HG03280 (cell line): ENCODE measurements at regions not wholly inside any gene's neighbourhood (a gene's known extent, or its start where the extent isn't known, plus 50 kb on each side); places are given as distances from the start of the nearest gene placed in this dataset.
"Not testable (repeated sequence)": the region's sequence is repeated elsewhere in the genome, so short reads cannot be mapped to it uniquely, and the experiment has no call there.

Source experiments
- ATAC-seq: cut with Tn5 transposase; IDR thresholded peaks from one replicate; pipeline ENCODE4 v1.9.1; 2021; ENCODE audit warnings: mild to moderate bottlenecking, moderate library complexity; ENCODE audit not compliant: unreplicated experiment

GRCh38 chrX:106220177-106220576 lies 52.1 kb downstream of the PWWP3B start:
- no peak for ATAC-seq

- no peak for ATAC-seq
Measured at GRCh38 chrX:106243376-106243775, 75.3 kb downstream of the PWWP3B start.

- ATAC-seq = no peak
Measured at GRCh38 chrX:106246511-106246910, 78.4 kb downstream of the PWWP3B start.

GRCh38 chrX:106247162-106247561 lies 79.1 kb downstream of the PWWP3B start:
- ATAC-seq = no peak

DNA sequence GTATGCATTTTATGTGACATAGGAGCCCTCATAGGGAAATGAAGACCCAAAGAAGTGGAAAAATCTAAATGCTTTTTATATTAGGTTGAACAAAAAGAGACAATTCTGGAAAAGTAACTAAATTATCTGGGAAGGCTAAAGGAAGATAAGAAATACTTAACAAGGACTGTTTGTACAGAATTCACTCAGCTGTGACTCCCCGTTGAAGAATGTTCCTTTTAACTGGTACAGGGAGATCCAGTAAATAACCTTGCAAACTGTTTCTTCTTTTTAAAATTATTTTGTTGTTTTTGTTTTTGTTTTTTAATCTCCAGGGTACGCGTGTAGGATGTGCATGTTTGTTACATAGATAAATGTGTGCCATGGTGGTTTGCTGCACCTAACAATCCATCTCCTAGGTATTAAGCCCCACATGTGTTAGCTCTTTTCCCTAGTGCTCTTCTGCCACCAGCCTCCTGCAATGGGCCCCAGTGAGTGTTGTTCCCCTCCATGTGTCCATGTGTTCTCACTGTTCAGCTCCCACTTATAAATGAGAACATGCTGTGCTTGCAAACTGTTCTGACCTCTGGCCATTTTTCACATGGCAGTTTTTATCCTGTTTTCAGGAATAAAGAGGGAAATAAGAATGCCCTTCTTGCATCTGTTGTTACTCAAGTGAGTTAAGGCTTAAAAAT lies 81.7 kb downstream of the PWWP3B start:
- ATAC-seq = no peak

DNA sequence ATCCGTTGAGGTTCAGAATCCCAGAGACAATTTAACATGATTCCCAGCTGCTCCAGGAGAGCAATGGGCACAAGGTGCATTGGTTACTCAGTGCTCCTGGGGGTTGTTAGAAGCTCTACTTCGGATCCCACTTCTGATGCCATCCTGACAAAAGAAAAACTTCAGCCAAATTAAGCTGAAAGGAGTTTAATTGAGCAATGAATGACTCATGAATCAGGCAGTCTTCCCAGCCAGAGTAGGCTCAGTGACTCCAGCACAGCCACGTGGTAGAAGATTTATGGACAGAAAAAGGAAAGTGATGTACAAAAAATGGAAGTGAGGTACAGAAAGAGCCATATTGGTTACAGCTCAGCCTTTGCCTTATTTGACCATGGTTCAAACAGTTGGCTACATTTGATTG lies 95.7 kb downstream of the PWWP3B start:
- no peak for ATAC-seq

- not testable (repeated sequence) for ATAC-seq
Measured at GRCh38 chrX:106273947-106274587, 106.0 kb downstream of the PWWP3B start.

GRCh38 chrX:106275172-106275571 lies 107.1 kb downstream of the PWWP3B start:
- not testable (repeated sequence) for ATAC-seq

DNA sequence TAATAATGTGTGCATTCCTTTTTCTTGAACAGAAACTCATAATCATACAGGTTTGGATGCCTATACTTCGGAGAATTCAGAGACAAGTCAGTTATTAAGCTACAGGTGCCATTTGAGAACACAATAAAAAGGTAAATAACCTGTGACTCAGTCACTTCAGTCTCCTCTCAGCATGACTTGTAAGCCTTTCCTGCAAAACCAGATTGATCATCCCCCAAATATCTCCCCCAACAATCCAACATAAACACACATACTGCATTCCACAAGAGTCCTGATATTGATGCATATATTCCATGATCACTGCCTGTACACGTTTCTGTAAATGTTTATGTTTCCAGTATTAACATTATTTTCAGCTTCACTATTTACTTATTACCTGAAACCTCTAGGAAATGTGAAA lies 110.8 kb downstream of the PWWP3B start:
- no peak for ATAC-seq

DNA sequence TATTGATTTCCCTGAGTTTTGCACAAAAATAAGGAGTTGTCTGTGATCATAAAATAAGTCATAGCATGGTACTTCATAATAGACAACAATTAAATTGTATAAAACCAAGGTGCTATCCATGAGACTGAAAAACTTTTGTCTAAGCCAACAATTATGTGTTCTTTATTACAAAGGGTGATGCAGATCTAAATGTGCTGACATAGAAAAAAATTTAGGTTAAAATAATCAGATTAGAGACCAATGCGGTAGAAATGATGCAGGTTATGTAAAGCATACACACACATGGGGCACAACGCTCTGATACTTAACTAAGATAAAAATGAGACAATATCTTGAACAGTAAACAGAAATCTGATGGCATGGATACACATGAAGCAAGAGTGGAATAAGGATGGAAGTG lies 113.3 kb downstream of the PWWP3B start:
- ATAC-seq = no peak

- no peak for ATAC-seq
Measured at GRCh38 chrX:106283841-106284240, 115.7 kb downstream of the PWWP3B start.

DNA sequence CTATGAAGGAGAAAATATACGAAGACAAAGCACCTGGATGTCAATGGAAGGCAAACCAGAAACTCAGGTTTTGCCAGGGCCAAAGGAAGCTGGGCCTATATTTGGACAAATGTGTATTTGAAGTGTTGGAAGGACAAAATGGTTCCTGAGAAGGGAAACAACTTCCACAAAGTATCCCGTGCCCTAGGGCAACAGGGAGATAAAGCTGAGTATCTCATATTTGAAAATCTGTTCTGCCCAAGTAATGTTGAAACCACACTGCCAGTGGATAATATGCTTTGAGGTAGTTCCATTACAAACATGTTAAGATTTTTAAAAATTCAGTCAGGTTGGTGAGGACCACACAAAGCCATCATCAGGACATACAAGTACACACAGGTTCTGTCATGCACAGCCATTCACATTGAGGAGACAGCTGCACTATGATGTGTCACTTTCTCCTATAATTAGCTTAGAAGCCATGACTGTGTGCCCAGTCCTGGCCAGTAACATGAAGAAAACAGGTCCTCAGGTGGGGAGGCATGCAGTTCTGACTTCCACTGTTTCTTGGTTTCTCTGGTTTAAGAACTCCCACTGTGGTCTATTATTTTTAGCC lies 116.4 kb downstream of the PWWP3B start:
- ATAC-seq = no peak

GRCh38 chrX:106286053-106286650 lies 118.0 kb downstream of the PWWP3B start:
- ATAC-seq = no peak

DNA sequence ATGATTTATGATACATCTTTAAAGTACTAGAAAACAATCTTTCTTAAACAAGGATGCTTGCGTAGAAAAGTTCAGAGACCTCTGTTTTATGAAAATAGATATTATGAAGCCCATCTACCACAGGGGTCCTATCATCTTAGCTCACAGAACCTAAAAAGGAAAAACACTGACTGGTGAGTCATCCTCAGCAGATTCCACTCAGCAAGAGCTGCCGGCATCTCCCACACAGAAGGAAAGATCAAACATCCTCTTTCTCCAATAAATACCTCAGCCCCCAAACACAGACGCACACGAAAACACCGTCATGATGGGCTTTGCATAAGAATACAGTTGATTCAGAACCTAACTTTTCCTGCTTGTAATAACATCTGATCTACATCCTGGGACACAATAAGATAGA lies 122.7 kb downstream of the PWWP3B start:
- ATAC-seq = not testable (repeated sequence)

- ATAC-seq = not testable (repeated sequence)
Measured at GRCh38 chrX:106291779-106292390, 123.8 kb downstream of the PWWP3B start.

DNA sequence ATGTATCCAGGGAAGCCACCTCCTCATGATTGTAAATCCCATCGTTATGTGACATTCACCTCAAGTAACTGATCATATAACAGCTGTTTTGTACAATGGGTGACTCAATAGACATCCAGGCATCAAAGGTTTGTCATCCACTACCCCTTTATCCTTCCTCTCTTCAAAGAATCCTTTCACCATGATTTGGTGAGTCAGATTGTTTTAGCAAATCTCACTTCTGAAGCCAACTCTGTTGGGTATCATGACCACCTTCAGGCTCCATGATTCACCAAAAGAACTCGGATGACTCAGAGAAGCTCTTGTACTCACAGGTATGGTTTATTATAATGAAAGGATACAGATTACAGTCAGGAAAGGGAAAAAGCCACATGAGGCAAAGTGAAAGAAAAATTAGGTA lies 132.1 kb downstream of the PWWP3B start:
- no peak for ATAC-seq

GRCh38 chrX:106300656-106301055 lies 132.6 kb downstream of the PWWP3B start:
- ATAC-seq = no peak

DNA sequence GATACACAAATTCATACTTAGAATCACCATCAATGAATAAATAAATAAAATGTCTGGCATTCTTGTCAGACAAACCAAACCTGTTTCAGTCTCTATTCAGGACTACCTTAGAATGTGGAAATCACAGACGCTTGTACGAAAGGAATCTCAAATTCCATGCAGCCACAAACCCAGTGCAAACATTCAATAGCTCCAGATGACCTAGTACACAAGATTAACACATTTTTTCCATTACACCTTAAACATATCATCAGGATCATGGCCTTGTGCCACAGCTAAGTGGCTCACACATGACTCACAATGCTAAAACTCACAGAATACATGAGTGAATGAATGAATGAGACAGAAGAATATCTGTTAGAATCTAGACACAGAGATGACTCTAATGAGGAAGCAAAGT lies 134.2 kb downstream of the PWWP3B start:
- no peak for ATAC-seq

DNA sequence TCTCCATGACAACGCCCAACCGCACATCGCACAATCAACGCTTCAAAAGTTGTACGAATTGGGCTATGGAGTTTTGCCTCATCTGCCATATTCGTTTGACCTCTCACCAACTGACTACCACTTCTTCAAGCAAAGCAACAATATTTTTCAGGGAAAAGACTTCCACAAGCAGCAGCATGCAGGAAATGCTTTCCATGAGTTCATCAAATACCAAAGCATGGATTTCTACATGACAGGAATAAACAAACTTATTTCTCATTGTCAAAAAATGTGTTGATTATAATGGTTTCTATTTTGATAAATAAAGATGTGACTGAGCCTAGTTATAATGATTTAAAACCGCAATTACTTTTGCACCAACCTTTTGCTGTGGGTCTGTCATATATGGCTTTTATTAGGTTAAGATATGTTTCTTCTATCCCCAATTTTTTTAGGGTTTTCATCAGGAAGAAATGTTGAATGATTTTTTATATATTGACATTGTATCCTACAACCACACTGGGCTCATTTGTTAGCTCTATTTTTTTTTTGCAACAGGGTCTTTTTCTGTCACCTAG lies 138.4 kb downstream of the PWWP3B start:
- ATAC-seq = no peak

GRCh38 chrX:106323357-106323756 lies 155.3 kb downstream of the PWWP3B start:
- ATAC-seq = no peak

- no peak for ATAC-seq
Measured at GRCh38 chrX:106331606-106332005, 163.5 kb downstream of the PWWP3B start.
